Activated gamma-delta T cell treated with Interleukin-2 at 50 U/mL for 16 hours (primary cell): ENCODE measurements at regions not wholly inside any gene's neighbourhood (a gene's known extent, or its start where the extent isn't known, plus 50 kb on each side); places are given as distances from the start of the nearest gene placed in this dataset.
"Not testable (repeated sequence)": the region's sequence is repeated elsewhere in the genome, so short reads cannot be mapped to it uniquely, and the experiment has no call there.

ENCODE experiments used
- DNase-seq: peaks from one replicate; pipeline ENCODE4 v3.0.0-alpha.2; 2020

- DNase-seq: no peak
Measured at GRCh38 chr3:177340243-177340830, 143.1 kb upstream of the TBL1XR1 start.

- DNase-seq: no peak
Measured at GRCh38 chr3:177341736-177342419, 144.6 kb upstream of the TBL1XR1 start.

GRCh38 chr3:177343122-177343625, 145.9 kb upstream of the TBL1XR1 start:
- DNase-seq: no peak

- peak; percentile 23 for DNase-seq
Measured at GRCh38 chr3:177345049-177345972, 148.0 kb upstream of the TBL1XR1 start.

- DNase-seq: no peak
Measured at GRCh38 chr3:177345973-177346503, 148.8 kb upstream of the TBL1XR1 start.

GRCh38 chr3:177346878-177347277, 149.6 kb upstream of the TBL1XR1 start:
- DNase-seq: no peak

- no peak for DNase-seq
Measured at GRCh38 chr3:177347611-177348010, 150.3 kb upstream of the TBL1XR1 start.

GRCh38 chr3:177348974-177349373, 151.7 kb upstream of the TBL1XR1 start:
- DNase-seq: no peak

- DNase-seq: no peak
Measured at GRCh38 chr3:177349384-177349783, 152.1 kb upstream of the TBL1XR1 start.

- DNase-seq: no peak
Measured at GRCh38 chr3:177350121-177350520, 152.8 kb upstream of the TBL1XR1 start.

GRCh38 chr3:177351206-177351605, 153.9 kb upstream of the TBL1XR1 start:
- no peak for DNase-seq

- DNase-seq: no peak
Measured at GRCh38 chr3:177351757-177352158, 154.5 kb upstream of the TBL1XR1 start.

GRCh38 chr3:177352424-177352823, 155.1 kb upstream of the TBL1XR1 start:
- DNase-seq: no peak

GRCh38 chr3:177353140-177353539, 155.9 kb upstream of the TBL1XR1 start:
- no peak for DNase-seq

- not testable (repeated sequence) for DNase-seq
Measured at GRCh38 chr3:177353879-177354278, 156.6 kb upstream of the TBL1XR1 start.

GRCh38 chr3:177354466-177354865, 157.2 kb upstream of the TBL1XR1 start:
- DNase-seq: no peak

- DNase-seq: no peak
Measured at GRCh38 chr3:177356113-177356512, 158.8 kb upstream of the TBL1XR1 start.

GRCh38 chr3:177356952-177357351, 159.7 kb upstream of the TBL1XR1 start:
- no peak for DNase-seq

- no peak for DNase-seq
Measured at GRCh38 chr3:177357352-177358090, 160.2 kb upstream of the TBL1XR1 start.

- peak; percentile 62 for DNase-seq
Measured at GRCh38 chr3:177358091-177358976, 161.1 kb upstream of the TBL1XR1 start.

GRCh38 chr3:177358977-177359592, 161.8 kb upstream of the TBL1XR1 start:
- DNase-seq: peak; percentile 45
